Glomerular visceral epithelial cell (primary cell): ENCODE measurements at regions not wholly inside any gene's neighbourhood (a gene's known extent, or its start where the extent isn't known, plus 50 kb on each side); places are given as distances from the start of the nearest gene placed in this dataset.
"Not testable (repeated sequence)": the region's sequence is repeated elsewhere in the genome, so short reads cannot be mapped to it uniquely, and the experiment has no call there.

Experiments used
- DNase-seq: peaks from one replicate; pipeline ENCODE4 v3.0.0-alpha.2; 2016; ENCODE audit errors: extremely low spot score

- peak; percentile 97 for DNase-seq
Observed at GRCh38 chr19:14283813-14284520, 78.0 kb upstream of the ADGRL1 start.

- DNase-seq: not testable (repeated sequence)
Observed at GRCh38 chr19:14279270-14279669, 73.3 kb upstream of the ADGRL1 start.

DNA sequence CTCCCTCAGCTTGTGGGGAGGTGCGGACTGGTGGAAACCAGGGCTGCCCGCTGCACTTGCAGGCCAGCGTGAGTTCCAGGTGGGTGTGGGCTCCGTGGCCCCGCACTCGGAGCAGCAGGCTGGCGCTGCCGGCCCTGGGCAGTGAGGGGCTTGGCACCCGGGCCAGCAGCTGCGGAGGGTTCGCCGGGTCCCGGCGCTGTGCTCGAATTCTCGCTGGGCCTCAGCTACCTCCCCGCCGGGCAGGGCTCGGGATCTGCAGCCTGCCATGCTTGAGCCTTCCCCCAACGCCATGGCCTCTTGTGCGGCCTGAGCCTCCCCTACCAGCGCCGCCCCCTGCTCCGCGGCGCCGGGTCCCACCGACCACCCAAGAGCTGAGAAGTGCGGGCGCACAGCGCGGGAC, 71.6 kb upstream of the ADGRL1 start:
- no peak for DNase-seq

DNA sequence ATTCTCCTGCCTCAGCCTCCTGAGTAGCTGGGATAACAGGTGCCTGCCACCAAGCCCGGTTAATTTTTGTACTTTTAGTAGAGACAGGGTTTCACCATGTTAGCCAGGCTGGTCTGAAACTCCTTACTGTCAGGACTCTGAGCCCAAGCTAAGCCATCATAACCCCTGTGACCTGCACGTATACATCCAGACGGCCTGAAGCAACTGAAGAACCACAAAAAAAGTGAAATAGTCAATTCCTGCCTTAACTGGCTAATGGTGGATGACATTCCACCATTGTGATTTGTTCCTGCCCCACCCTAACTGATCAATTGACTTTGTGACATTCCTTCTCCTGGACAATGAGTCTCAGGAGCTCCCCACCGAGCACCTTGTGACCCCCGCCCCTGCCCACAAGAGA, 69.9 kb upstream of the ADGRL1 start:
- DNase-seq: not testable (repeated sequence)

GRCh38 chr19:14272623-14273022, 66.7 kb upstream of the ADGRL1 start:
- DNase-seq: no peak

GRCh38 chr19:14271840-14272239, 65.9 kb upstream of the ADGRL1 start:
- no peak for DNase-seq

DNA sequence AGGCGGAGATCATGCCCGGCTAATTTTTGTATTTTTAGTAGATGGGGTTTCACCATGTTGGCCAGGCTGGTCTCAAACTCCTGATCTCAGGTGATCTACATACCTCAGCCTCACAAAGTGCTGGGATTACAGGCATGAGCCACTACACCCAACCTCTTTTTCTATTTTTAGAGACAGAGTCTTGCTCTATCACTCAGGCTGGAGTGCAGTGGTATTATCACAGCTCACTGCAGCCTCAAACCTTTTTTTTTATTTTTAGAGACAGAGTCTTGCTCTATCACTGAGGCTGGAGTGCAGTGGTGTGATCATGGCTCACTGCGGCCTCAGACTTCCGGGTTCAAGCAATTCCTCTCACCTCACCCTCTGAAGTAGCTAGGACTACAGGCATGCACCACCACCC, 64.6 kb upstream of the ADGRL1 start:
- DNase-seq: not testable (repeated sequence)

DNA sequence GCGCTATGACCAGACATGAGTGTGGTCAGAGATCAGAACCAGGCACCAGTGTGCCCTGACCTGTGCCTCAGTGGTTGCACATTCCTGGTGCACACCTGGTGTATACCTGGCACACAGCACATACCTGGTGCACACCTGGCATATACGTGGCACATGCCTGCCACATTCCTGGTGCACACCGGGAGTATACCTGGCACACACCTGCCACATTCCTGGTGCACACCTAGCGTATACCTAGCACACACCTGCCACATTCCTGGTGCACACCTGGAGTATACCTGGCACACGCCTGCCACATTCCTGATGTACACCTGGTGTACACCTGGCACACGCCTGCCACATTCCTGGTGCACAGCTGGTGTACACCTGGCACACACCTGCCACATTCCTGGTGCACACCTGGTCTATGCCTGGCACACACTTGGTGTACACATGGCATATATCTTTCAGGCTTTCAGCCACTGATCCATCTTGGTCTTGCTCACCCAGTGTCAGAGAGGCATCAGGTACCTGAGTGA, 61.3 kb upstream of the ADGRL1 start:
- DNase-seq: no peak

DNA sequence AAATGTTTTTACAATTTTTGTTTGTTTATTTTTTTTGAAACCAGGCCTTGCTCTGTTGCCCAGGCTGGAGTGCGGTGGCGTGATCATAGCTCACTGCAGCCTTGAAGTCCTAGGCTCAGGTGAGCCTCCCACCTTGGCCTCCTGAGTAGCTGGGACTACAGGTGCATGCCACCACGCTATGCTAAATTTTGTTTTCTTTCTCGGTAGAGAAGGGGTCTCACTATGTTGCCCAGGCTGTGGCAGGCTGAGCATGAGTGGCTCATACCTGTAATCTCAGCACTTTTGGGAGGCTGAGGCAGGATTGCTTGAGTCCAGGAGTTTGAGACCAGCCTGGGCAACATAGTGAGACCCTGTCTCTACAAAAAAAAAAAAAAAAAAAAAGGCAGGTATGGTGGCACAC, 60.2 kb upstream of the ADGRL1 start:
- DNase-seq: not testable (repeated sequence)

- no peak for DNase-seq
Observed at GRCh38 chr19:14265290-14266036, 59.5 kb upstream of the ADGRL1 start.

- DNase-seq: peak; percentile 42
Observed at GRCh38 chr19:14255902-14256649, 50.1 kb upstream of the ADGRL1 start.
